ENCODE measurements at regions not wholly inside any gene's neighbourhood (a gene's known extent, or its start where the extent isn't known, plus 50 kb on each side); places are given as distances from the start of the nearest gene placed in this dataset.

DNA sequence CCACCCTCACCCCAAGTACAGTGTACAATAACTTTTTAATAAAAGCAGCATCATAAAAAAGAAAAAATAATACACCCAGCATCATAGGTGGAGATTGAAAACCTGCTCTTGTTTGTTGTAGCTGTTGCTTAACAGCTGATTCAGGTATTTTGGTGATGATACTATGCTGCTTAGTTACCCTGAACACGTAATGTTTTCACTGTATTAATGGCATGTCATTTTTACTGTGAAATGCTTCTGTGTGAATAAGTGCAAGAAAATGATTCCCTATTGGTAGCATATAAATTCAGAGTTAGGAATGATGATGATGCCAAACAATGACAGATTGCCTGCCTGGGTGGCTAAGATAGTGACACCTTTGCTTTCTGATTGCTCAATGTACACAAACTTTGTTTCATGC, 405.7 kb downstream of the HDGFL1 start:
- TF ChIP-seq MXI1 (conservative IDR thresholded peaks at IDR 0.05; ENCODE audit: poor library complexity, severe bottlenecking) (no peak), RAD21 (conservative IDR thresholded peaks at IDR 0.05) (no peak)
- TF ChIP-seq, protein P1, sequence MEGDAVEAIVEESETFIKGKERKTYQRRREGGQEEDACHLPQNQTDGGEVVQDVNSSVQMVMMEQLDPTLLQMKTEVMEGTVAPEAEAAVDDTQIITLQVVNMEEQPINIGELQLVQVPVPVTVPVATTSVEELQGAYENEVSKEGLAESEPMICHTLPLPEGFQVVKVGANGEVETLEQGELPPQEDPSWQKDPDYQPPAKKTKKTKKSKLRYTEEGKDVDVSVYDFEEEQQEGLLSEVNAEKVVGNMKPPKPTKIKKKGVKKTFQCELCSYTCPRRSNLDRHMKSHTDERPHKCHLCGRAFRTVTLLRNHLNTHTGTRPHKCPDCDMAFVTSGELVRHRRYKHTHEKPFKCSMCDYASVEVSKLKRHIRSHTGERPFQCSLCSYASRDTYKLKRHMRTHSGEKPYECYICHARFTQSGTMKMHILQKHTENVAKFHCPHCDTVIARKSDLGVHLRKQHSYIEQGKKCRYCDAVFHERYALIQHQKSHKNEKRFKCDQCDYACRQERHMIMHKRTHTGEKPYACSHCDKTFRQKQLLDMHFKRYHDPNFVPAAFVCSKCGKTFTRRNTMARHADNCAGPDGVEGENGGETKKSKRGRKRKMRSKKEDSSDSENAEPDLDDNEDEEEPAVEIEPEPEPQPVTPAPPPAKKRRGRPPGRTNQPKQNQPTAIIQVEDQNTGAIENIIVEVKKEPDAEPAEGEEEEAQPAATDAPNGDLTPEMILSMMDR (IDR thresholded peaks at IDR 0.05; ENCODE audit: poor library complexity, severe bottlenecking), result no peak

Measured in neural cell (in vitro differentiated cells).